ENCODE measurements at regions not wholly inside any gene's neighbourhood (a gene's known extent, or its start where the extent isn't known, plus 50 kb on each side); places are given as distances from the start of the nearest gene placed in this dataset.

DNA sequence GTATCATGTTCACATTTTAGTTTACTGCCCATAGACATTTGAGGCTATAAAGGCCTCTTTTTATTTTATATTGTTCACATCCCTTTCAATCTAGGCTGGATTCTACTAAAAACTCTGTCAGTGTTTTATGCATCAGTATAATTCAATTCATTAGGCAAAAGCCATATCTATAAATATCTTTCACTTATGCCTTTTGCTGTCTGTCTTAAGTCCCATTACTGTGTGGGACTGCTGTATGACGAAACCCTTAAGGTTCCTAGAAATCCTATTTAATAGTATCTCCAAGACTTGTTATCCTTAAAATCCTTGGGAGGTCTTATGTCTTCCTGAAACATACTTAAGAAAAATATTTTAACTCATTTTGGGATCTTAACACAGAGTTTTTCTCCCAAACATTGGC lies 139.2 kb downstream of the HGF start:
- H3K4me3 ChIP-seq (ENCODE audit: low read depth, low read length): no peak overlapping the region
- TF ChIP-seq MYC (IDR thresholded peaks at IDR 0.05; ENCODE audit: low read depth, low read length) (no peak), POLR2A (IDR thresholded peaks at IDR 0.05; ENCODE audit: extremely low read depth, insufficient read length) (no peak)
- TF ChIP-seq, protein P1, sequence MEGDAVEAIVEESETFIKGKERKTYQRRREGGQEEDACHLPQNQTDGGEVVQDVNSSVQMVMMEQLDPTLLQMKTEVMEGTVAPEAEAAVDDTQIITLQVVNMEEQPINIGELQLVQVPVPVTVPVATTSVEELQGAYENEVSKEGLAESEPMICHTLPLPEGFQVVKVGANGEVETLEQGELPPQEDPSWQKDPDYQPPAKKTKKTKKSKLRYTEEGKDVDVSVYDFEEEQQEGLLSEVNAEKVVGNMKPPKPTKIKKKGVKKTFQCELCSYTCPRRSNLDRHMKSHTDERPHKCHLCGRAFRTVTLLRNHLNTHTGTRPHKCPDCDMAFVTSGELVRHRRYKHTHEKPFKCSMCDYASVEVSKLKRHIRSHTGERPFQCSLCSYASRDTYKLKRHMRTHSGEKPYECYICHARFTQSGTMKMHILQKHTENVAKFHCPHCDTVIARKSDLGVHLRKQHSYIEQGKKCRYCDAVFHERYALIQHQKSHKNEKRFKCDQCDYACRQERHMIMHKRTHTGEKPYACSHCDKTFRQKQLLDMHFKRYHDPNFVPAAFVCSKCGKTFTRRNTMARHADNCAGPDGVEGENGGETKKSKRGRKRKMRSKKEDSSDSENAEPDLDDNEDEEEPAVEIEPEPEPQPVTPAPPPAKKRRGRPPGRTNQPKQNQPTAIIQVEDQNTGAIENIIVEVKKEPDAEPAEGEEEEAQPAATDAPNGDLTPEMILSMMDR (IDR thresholded peaks at IDR 0.05; ENCODE audit: low read depth, low read length): no peak
- TF ChIP-seq, protein P2, sequence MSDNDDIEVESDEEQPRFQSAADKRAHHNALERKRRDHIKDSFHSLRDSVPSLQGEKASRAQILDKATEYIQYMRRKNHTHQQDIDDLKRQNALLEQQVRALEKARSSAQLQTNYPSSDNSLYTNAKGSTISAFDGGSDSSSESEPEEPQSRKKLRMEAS (IDR thresholded peaks at IDR 0.05; ENCODE audit: low read depth, low read length): no peak
- DNase-seq (ENCODE audit: low read depth): no peak

DNA sequence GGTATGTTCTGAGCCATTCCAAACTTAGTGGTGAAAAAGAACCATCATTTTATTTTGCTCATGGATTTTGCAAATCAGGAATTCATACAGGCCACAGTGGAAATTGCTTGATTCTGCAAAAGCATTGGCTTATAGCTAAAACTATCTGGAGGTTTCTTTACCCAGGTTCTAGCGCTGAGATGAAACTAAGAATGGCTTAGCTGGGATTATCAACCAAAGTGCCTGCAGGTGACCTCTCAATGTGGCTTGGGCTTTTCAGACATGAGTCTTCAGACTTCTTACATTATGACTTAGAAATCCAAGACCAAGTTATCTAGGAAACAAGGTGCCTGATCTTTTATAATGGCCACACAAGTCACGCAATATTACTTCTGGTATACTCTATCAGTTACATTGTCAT lies 140.1 kb downstream of the HGF start:
- TF ChIP-seq, protein P1 (IDR thresholded peaks at IDR 0.05; ENCODE audit: low read depth, low read length): no peak
- TF ChIP-seq, protein P2 (IDR thresholded peaks at IDR 0.05; ENCODE audit: low read depth, low read length): no peak
- DNase-seq (ENCODE audit: low read depth): no peak
- H3K4me3 ChIP-seq (ENCODE audit: low read depth, low read length): no peak overlapping the region

DNA sequence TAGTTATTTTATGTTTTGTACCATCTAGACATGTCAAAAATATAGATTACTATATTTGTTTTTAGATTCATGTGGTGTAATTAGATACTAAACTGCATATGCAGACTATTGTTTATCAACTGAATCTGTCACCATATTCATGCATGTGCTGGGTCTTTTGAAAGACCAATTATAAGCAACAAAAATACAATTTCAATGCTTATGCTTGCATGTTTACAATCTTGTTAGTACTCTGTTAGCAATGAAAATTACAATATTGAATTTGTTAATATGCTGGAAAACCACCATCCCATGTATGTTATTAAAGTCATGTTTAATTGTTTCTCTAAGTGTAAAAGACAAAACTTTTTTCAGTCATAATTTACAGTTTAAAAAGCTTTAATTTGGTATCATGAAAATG lies 140.9 kb downstream of the HGF start:
- H3K4me3 ChIP-seq (ENCODE audit: low read depth, low read length): no peak overlapping the region
- DNase-seq (ENCODE audit: low read depth): no peak
- TF ChIP-seq, protein P1 (IDR thresholded peaks at IDR 0.05; ENCODE audit: low read depth, low read length): no peak
- TF ChIP-seq, protein P2 (IDR thresholded peaks at IDR 0.05; ENCODE audit: low read depth, low read length): no peak

DNA sequence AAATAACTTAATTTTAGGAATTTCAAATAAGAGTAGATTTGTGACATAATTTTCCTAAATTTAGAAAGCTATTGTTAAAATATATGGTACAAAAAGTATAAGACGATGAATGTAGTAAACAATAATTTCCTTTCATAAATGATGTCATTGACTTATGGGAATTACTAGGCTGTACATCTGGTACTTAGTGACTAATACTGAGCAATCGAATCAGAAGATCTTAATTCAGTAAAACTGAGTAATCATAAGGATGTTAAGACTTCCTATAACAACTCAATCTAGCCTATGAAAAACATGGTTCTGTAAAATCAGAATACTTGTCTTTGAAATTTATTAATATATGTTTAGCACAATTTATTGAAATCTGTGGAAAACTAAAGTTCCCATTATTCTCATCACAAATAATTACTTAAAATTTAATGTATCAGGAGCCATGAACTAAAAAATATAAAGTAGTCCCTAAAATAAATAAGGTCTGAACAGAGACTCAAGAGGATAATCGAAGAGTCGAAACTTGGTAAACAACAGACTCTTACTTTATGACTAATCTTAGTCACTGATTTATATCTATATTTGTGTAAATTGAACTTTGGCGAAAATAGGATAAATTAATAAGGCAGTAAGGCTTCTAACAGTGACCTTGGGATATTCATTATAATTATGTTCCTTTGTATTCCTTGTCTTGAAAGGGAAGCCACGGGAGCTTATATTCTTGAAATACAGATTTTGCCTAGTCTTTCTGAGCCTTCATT lies 142.1 kb downstream of the HGF start:
- no peak for DNase-seq (ENCODE audit: low read depth)
- TF ChIP-seq POLR2A (IDR thresholded peaks at IDR 0.05; ENCODE audit: extremely low read depth, insufficient read length): no peak
- no peak overlapping the region for H3K4me3 ChIP-seq (ENCODE audit: low read depth, low read length)

DNA sequence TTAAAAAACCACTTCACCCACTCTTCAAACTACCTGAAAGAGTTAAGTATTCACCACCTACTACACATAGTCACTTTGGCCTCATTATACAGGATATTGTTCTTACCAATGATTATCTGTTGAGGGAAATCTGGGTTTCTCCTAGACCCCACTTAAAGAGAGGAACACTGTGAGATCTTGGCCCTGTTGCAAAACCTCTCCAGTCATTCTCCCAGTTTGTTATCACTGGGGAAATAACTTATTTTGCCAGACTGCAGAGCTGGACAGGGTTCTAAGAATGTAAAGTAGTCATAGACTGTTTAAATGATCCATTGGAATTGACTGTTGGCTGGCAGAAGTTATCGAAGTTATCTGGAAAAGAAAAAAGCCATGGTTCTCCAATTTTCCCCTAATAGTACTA lies 143.8 kb downstream of the HGF start:
- TF ChIP-seq, protein P2 (IDR thresholded peaks at IDR 0.05; ENCODE audit: low read depth, low read length): no peak
- TF ChIP-seq, protein P1 (IDR thresholded peaks at IDR 0.05; ENCODE audit: low read depth, low read length): no peak
- TF ChIP-seq MYC (IDR thresholded peaks at IDR 0.05; ENCODE audit: low read depth, low read length) (no peak), POLR2A (IDR thresholded peaks at IDR 0.05; ENCODE audit: extremely low read depth, insufficient read length) (no peak)
- H3K4me3 ChIP-seq (ENCODE audit: low read depth, low read length): no peak overlapping the region
- DNase-seq (ENCODE audit: low read depth): no peak

DNA sequence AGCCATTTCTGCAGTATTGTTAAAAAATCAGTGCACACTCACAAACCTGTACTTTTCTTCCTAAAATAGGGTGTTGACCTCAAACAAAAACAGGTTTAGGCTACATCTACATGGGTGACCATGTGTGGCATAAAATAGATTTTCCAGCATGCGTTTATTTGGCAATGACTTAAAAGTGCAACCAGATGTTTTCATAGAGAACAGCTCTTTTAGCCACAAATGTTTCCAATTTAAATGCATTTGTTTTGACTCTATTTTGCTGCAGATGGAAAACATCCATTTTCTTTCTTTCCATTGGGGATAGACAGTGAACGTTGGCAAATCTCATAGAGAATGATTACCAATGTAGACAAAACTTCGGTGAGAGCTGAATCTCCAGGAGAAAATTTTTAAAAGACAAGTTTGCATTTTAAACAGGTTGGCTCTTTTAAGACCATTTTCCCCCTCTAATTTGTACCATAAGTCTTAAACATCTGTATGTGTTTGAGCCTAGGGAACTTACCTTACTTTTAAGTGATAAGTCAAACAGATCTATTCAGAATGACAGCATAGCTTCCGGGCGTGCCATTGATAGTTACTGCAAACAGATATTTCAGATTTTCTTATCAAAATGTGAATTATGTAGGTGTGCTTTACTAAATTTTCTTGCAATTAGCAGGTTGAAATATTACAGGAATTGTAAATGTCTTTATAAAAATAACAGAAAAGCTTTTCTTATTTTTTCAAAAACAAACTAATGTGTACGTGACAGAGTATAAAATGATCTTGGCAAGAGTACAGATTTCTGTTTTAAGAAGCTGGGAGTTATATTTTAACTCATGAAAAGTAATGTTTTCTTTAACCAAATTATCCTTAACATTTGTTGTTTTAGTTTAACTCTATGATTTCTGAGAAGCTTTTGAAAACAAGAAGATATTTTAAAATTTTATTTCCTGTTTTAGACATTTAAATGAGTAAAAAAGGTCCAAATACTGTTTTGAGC lies 144.9 kb downstream of the HGF start:
- no peak for TF ChIP-seq MYC (IDR thresholded peaks at IDR 0.05; ENCODE audit: low read depth, low read length)
- TF ChIP-seq POLR2A (IDR thresholded peaks at IDR 0.05; ENCODE audit: extremely low read depth, insufficient read length): no peak
- TF ChIP-seq, protein P1 (IDR thresholded peaks at IDR 0.05; ENCODE audit: low read depth, low read length): no peak
- TF ChIP-seq, protein P2 (IDR thresholded peaks at IDR 0.05; ENCODE audit: low read depth, low read length): no peak
- DNase-seq (ENCODE audit: low read depth): no peak
- no peak overlapping the region for H3K4me3 ChIP-seq (ENCODE audit: low read depth, low read length)
